ENCODE measurements at regions not wholly inside any gene's neighbourhood (a gene's known extent, or its start where the extent isn't known, plus 50 kb on each side); places are given as distances from the start of the nearest gene placed in this dataset.

- Histone ChIP-seq H3K27me3 (no peaks in the 10 kb centered on the region), H3K4me3 (no peak overlapping the region), H3K36me3 (no peaks in the 10 kb centered on the region), H3K4me1 (no peaks in the 10 kb centered on the region), H3K9ac (ENCODE audit: low read depth in 2 of 2, low read length in 2 of 2) (no peak overlapping the region), H3K27ac (no peak overlapping the region), H3K9me3 (no peaks in the 10 kb centered on the region)
- TF ChIP-seq, protein P1, sequence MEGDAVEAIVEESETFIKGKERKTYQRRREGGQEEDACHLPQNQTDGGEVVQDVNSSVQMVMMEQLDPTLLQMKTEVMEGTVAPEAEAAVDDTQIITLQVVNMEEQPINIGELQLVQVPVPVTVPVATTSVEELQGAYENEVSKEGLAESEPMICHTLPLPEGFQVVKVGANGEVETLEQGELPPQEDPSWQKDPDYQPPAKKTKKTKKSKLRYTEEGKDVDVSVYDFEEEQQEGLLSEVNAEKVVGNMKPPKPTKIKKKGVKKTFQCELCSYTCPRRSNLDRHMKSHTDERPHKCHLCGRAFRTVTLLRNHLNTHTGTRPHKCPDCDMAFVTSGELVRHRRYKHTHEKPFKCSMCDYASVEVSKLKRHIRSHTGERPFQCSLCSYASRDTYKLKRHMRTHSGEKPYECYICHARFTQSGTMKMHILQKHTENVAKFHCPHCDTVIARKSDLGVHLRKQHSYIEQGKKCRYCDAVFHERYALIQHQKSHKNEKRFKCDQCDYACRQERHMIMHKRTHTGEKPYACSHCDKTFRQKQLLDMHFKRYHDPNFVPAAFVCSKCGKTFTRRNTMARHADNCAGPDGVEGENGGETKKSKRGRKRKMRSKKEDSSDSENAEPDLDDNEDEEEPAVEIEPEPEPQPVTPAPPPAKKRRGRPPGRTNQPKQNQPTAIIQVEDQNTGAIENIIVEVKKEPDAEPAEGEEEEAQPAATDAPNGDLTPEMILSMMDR (IDR thresholded peaks at IDR 0.05), result no peak
- intact Hi-C loops (cut with DNase I), result no loop called here
- no peak for DNase-seq
Observed at GRCh38 chr10:30189238-30189580, 129.8 kb upstream of the JCAD start.

- H3K9ac ChIP-seq (ENCODE audit: low read depth in 2 of 2, low read length in 2 of 2), result no peak overlapping the region
- no peaks in the 10 kb centered on the region for H3K36me3 ChIP-seq
- TF ChIP-seq, protein P1 (IDR thresholded peaks at IDR 0.05), result no peak
- no peak for DNase-seq
- H3K27me3 ChIP-seq, result no peaks in the 10 kb centered on the region
- intact Hi-C loops (cut with DNase I), result no loop called here
- no peak overlapping the region for H3K4me3 ChIP-seq
- H3K4me1 ChIP-seq, result no peaks in the 10 kb centered on the region
- no peaks in the 10 kb centered on the region for H3K9me3 ChIP-seq
- no peak overlapping the region for H3K27ac ChIP-seq
Observed at GRCh38 chr10:30188556-30189237, 129.3 kb upstream of the JCAD start.

DNA sequence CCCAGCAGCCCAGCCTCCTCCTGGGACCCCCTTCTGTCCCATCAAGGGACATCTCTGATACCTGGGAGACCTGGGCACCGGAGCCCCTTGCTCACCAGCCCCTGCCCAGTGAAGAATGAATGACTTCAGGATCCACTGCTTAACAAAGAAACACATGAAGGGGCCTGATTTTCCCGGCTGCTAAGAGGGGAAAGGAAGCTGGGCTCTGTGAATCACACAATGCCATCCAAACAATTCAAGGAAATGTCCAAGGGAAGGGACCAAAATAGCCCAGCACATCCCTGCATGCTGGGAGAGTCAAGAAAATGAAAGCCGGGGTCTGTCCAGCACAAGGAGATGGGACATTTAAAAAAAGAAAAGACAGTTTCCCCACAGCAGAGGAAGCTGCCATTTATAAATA, 128.7 kb upstream of the JCAD start:
- no peak overlapping the region for H3K9ac ChIP-seq (ENCODE audit: low read depth in 2 of 2, low read length in 2 of 2)
- no peaks in the 10 kb centered on the region for H3K36me3 ChIP-seq
- DNase-seq, result no peak
- no peaks in the 10 kb centered on the region for H3K27me3 ChIP-seq
- intact Hi-C loops (cut with DNase I), result no loop called here
- H3K4me1 ChIP-seq, result no peaks in the 10 kb centered on the region
- no peak overlapping the region for H3K27ac ChIP-seq
- TF ChIP-seq, protein P1 (IDR thresholded peaks at IDR 0.05), result no peak
- H3K4me3 ChIP-seq, result no peak overlapping the region
- no peaks in the 10 kb centered on the region for H3K9me3 ChIP-seq

DNA sequence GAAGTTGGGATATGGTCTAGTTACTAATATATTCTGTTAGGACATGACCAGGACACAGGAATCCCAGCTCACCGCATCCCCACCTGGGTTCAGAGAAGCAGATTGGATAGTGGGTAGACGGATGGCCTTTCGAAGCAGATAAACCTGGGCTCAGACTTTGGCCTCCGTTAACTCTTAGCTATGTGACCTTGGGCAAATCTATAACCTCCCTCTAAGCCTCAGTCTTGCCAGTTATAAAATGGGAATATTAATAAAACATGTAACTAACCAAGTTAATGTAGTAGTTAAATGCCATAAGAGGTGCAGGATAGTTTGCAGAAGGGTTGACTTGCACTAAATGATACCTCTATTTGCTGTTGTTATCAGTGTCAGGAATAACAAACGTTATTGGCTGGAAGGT, 127.6 kb upstream of the JCAD start:
- intact Hi-C loops (cut with DNase I), result no loop called here
- Histone ChIP-seq H3K36me3 (no peaks in the 10 kb centered on the region), H3K27me3 (no peaks in the 10 kb centered on the region)

GRCh38 chr10:30186371-30186875, 127.0 kb upstream of the JCAD start:
- intact Hi-C loops (cut with DNase I), result no loop called here
- Histone ChIP-seq H3K4me3 (no peak overlapping the region), H3K9me3 (no peaks in the 10 kb centered on the region), H3K27ac (no peak overlapping the region), H3K36me3 (no peaks in the 10 kb centered on the region), H3K27me3 (no peaks in the 10 kb centered on the region), H3K9ac (ENCODE audit: low read depth in 2 of 2, low read length in 2 of 2) (no peak overlapping the region), H3K4me1 (no peaks in the 10 kb centered on the region)
- TF ChIP-seq, protein P1 (IDR thresholded peaks at IDR 0.05), result no peak
- DNase-seq, result no peak

More for the DNA sequence above, 127.6 kb upstream of the JCAD start:
- Histone ChIP-seq H3K4me3 (no peak overlapping the region), H3K9ac (ENCODE audit: low read depth in 2 of 2, low read length in 2 of 2) (no peak overlapping the region), H3K9me3 (no peaks in the 10 kb centered on the region), H3K4me1 (no peaks in the 10 kb centered on the region), H3K27ac (no peak overlapping the region)
- TF ChIP-seq, protein P1 (IDR thresholded peaks at IDR 0.05), result no peak
- no peak for DNase-seq
